Osteocyte (in vitro differentiated cells): ENCODE measurements at regions not wholly inside any gene's neighbourhood (a gene's known extent, or its start where the extent isn't known, plus 50 kb on each side); places are given as distances from the start of the nearest gene placed in this dataset.

ENCODE experiments used
- DNase-seq: peaks from one replicate; pipeline ENCODE4 v3.0.0; 2021; ENCODE audit warnings: mixed read lengths; ENCODE audit not compliant: unreplicated experiment; ENCODE audit errors: extremely low spot score
- H3K27ac Mint-ChIP-seq: one replicate; pipeline ENCODE4 v1.8.0; 2021; ENCODE audit warnings: mild to moderate bottlenecking, mixed read lengths; ENCODE audit not compliant: unreplicated experiment
- H3K27me3 Mint-ChIP-seq: one replicate; pipeline ENCODE4 v1.8.0; 2021; ENCODE audit warnings: mixed read lengths; ENCODE audit not compliant: unreplicated experiment
- H3K36me3 Mint-ChIP-seq: one replicate; pipeline ENCODE4 v1.8.0; 2021; ENCODE audit warnings: mixed read lengths; ENCODE audit not compliant: unreplicated experiment
- H3K4me1 Mint-ChIP-seq: one replicate; pipeline ENCODE4 v1.8.0; 2021; ENCODE audit warnings: mixed read lengths; ENCODE audit not compliant: unreplicated experiment
- H3K4me3 Mint-ChIP-seq: one replicate; pipeline ENCODE4 v1.8.0; 2021; ENCODE audit warnings: mild to moderate bottlenecking, moderate library complexity, mixed read lengths; ENCODE audit not compliant: unreplicated experiment
- H3K9me3 Mint-ChIP-seq: one replicate; pipeline ENCODE4 v1.8.0; 2021; ENCODE audit warnings: mixed read lengths; ENCODE audit not compliant: unreplicated experiment
- TF ChIP-seq, protein P1 (sequence below): fragments of 200-600 bp; sonication (generic); IDR thresholded peaks from 2 replicates; pipeline ENCODE4 v1.5.0; 2021; ENCODE audit warnings: antibody characterized with exemption, mild to moderate bottlenecking, moderate library complexity

DNA sequence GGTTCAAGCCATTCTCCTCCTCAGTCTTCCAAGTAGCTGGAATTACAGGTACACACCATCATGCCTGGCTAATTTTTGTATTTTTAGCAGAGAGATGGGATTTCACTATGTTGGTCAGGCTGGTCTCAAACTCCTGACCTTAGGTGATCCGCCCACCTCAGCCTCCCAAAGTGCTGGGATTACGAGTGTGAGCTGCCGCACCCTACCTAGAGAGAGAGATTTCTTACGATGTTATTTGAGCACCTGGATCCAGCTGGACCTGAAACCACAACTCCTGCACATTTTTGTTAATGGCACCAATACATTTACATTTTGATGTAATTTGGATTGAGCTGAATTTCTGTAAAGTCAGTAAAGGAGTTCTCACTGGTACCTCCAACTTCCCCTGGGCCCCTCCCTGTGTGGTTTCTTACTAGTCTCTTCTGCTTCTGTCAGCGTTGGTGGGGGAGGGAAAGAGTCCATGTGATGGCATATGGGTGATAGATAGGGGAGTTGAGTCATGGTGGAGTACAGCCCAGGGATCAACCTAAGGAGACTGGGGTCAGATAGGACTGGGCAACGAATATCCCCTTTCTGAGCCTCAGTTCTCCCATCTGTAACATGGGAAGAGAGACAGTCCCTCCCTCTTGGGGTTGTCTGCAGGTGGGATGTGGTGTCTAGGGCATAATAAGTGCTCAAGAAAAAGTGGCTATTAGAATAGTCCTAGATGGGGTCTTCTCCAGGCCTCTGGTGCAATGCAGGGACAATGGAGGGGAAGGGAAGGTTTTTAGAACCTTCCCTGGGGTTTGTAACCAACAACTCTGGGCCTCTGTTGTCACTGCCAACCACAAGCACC lies 83.3 kb upstream of the MED13L start:
- TF ChIP-seq, protein P1, sequence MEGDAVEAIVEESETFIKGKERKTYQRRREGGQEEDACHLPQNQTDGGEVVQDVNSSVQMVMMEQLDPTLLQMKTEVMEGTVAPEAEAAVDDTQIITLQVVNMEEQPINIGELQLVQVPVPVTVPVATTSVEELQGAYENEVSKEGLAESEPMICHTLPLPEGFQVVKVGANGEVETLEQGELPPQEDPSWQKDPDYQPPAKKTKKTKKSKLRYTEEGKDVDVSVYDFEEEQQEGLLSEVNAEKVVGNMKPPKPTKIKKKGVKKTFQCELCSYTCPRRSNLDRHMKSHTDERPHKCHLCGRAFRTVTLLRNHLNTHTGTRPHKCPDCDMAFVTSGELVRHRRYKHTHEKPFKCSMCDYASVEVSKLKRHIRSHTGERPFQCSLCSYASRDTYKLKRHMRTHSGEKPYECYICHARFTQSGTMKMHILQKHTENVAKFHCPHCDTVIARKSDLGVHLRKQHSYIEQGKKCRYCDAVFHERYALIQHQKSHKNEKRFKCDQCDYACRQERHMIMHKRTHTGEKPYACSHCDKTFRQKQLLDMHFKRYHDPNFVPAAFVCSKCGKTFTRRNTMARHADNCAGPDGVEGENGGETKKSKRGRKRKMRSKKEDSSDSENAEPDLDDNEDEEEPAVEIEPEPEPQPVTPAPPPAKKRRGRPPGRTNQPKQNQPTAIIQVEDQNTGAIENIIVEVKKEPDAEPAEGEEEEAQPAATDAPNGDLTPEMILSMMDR = no peak
- Mint-ChIP-seq H3K9me3 (no peaks in the 10 kb centered on the region), H3K4me1 (peaks cover 23% of the 10 kb centered on the region), H3K27me3 (no peaks in the 10 kb centered on the region), H3K27ac (peak overlapping the region; percentile 68), H3K36me3 (no peaks in the 10 kb centered on the region), H3K4me3 (no peak overlapping the region)
- DNase-seq = no peak

DNA sequence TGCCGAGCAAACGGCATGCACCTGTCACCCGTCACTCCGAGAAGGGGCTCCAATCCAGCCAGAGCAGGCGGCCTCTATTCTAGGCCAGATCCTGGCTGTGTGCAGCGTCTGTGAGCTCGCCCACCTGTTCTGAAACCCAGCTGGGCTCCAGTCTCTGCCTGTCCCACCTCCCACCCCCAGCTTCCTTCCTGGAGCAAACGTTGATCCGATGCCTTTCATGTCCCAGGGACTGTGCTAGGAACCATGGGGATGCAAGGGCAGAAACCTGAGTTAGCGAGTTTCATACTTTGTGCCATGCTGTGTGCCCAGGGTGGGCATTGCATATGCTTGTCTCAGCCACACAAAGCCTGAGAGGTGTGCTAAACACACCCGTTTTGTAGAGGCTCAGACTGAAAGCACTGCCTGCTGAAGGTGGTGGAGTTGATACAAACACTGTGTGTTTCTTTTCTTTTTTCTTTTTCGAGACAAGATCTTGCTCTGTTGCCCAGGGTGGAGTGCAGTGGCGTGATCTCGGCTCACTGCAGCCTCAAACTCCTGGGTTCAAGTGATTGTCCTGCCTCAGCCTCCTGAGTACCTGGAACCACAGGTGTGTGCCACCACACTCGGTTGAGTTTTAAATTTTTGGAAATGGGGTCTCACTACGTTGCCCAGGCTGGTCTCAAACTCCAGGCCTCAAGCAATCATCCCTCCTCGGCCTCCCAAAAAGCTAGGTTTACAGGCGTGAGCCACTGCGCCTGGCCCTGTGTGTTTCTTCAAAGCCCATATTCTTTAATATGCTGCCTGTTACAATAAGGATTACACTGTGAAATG lies 84.1 kb upstream of the MED13L start:
- no peak for DNase-seq
- no peak overlapping the region for H3K27ac Mint-ChIP-seq

DNA sequence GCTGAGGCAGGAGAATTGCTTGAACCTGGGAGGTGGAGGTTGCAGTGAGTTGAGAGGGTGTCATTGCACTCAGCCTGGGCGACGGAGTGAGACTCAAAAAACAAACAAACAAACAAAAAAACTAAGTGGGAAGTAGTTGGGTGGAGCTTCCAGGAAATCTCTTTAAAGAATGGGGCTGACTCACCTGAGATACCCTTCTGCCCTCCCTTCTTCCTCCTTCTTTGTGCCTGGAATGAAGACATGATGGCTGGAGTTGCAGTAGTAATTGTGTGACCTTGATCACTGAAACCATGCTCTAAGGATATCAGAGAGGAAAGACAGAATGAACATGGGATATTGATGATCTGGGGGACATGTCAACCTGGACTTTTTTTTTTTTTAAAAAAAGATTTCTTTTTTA lies 87.6 kb upstream of the MED13L start:
- no peak for DNase-seq
- Mint-ChIP-seq H3K27me3 (no peaks in the 10 kb centered on the region), H3K4me3 (no peak overlapping the region), H3K27ac (no peak overlapping the region), H3K4me1 (peaks cover 24% of the 10 kb centered on the region), H3K36me3 (no peaks in the 10 kb centered on the region), H3K9me3 (no peaks in the 10 kb centered on the region)
- TF ChIP-seq, protein P1 = no peak

More for the DNA sequence above, 84.1 kb upstream of the MED13L start:
- H3K4me1 Mint-ChIP-seq = peaks cover 25% of the 10 kb centered on the region
- H3K9me3 Mint-ChIP-seq = no peaks in the 10 kb centered on the region
- no peak overlapping the region for H3K4me3 Mint-ChIP-seq
- TF ChIP-seq, protein P1 = no peak
- no peaks in the 10 kb centered on the region for H3K36me3 Mint-ChIP-seq
- H3K27me3 Mint-ChIP-seq = no peaks in the 10 kb centered on the region

DNA sequence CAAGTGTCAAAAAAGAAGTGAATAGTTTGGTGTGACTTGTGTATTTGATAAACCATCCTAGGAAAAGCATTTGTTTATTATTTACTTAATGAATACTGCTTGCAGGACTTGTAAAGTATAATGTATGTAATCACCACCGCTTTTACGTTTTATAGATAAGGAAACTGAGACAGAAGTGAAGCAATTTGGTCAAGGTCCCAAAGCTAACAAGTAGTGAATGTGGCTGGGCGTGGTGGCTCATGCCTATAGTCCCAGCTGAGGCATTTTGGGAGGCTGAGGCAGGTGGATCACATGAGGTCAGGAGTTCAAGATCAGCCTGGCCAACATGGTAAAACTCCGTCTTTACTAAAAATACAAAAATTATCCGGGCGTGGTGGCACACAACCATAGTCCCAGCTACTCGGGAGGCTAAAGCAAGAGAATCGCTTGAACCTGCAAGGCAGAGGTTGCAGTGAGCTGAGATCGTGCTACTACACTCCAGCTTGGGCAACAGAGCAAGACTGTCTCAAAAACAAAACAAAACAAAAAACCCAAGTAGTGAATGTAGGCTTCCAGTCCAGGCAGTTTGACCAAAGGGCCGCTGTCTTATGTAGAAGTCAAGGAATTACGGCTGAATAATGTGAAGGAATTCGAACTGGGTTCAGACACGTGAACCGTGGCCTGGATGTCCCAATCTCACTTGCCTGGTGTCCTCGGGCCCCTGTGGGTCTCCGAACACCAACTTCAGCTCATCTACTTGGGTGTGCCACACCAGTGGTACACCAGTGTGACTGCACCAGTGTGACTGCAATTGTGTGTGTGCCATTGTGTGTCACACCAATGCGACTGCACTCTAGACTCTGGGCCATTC lies 88.3 kb upstream of the MED13L start:
- Mint-ChIP-seq H3K4me3 (no peak overlapping the region), H3K36me3 (no peaks in the 10 kb centered on the region), H3K27ac (no peak overlapping the region), H3K9me3 (no peaks in the 10 kb centered on the region), H3K4me1 (peaks cover 27% of the 10 kb centered on the region), H3K27me3 (no peaks in the 10 kb centered on the region)
- no peak for DNase-seq
- TF ChIP-seq, protein P1 = no peak
